OCI-LY3 (cell line): ENCODE measurements at regions not wholly inside any gene's neighbourhood (a gene's known extent, or its start where the extent isn't known, plus 50 kb on each side); places are given as distances from the start of the nearest gene placed in this dataset.

Experiments
- CTCF ChIP-seq: fragments of 200-600, 300-600 bp; sonication (generic); IDR thresholded peaks from 2 replicates; pipeline ENCODE4 v1.5.1; 2014; ENCODE audit warnings: antibody characterized with exemption, low read length, low read depth
- EZH2phosphoT487 ChIP-seq: fragments of 200-600 bp; shearing (Covaris generic); IDR thresholded peaks from 2 replicates; pipeline ENCODE4 v1.6.1; 2018; ENCODE audit warnings: antibody characterized with exemption, mixed run types, low read depth

GRCh38 chr11:33631749-33632091 lies 68.9 kb downstream of the C11orf91 start:
- no peak for TF ChIP-seq CTCF
- no peak for TF ChIP-seq EZH2phosphoT487
